DOHH2 (cell line): ENCODE measurements at regions not wholly inside any gene's neighbourhood (a gene's known extent, or its start where the extent isn't known, plus 50 kb on each side); places are given as distances from the start of the nearest gene placed in this dataset.
A peak's percentile ranks its signal among the peaks of the same experiment; 100 is the strongest.

Source experiments
- H3F3A ChIP-seq: fragments of 200-600 bp; sonication (generic), shearing (Covaris generic); 2 replicates; pipeline ENCODE4 v1.6.0; 2016; ENCODE audit warnings: antibody characterized with exemption, mild to moderate bottlenecking; ENCODE audit not compliant: control insufficient read depth, insufficient read depth
- H3K27ac ChIP-seq: fragments of 200-600 bp; sonication (generic); 2 replicates; pipeline ENCODE4 v1.5.1; 2014; ENCODE audit warnings: low read depth, mild to moderate bottlenecking, low read length, moderate library complexity
- H3K27me3 ChIP-seq: fragments of 200-600 bp; sonication (generic); 2 replicates; pipeline ENCODE4 v1.6.1; 2014; ENCODE audit warnings: mild to moderate bottlenecking, low read length, mixed read lengths; ENCODE audit not compliant: control insufficient read depth
- H3K36me3 ChIP-seq: fragments of 200-600 bp; sonication (generic); 2 replicates; pipeline ENCODE4 v1.6.1; 2014; ENCODE audit warnings: mild to moderate bottlenecking, low read length, moderate library complexity, mixed read lengths; ENCODE audit not compliant: control insufficient read depth
- H3K4me1 ChIP-seq: fragments of 200-600 bp; sonication (generic); 2 replicates; pipeline ENCODE4 v1.6.1; 2014; ENCODE audit warnings: mild to moderate bottlenecking, low read length, mixed read lengths; ENCODE audit not compliant: control insufficient read depth
- H3K4me2 ChIP-seq: fragments of 200-600 bp; sonication (generic); 2 replicates; pipeline ENCODE4 v1.6.0; 2014; ENCODE audit warnings: mild to moderate bottlenecking, low read length, moderate library complexity
- H3K4me3 ChIP-seq: fragments of 200-600 bp; sonication (generic); 2 replicates; pipeline ENCODE4 v1.5.1; 2014; ENCODE audit warnings: mild to moderate bottlenecking, low read length, mixed read lengths
- H3K79me2 ChIP-seq: fragments of 200-600 bp; sonication (generic); 2 replicates; pipeline ENCODE4 v1.6.1; 2014; ENCODE audit warnings: mild to moderate bottlenecking, low read length, mixed read lengths; ENCODE audit not compliant: control insufficient read depth
- H3K9me2 ChIP-seq: fragments of 200-600 bp; sonication (generic); replicated peaks from 2 replicates; pipeline ENCODE4 v1.6.1; 2014; ENCODE audit warnings: mild to moderate bottlenecking, low read length, mixed read lengths; ENCODE audit not compliant: control insufficient read depth
- H3K9me3 ChIP-seq: fragments of 200-600 bp; sonication (generic); 2 replicates; pipeline ENCODE4 v1.6.1; 2014; ENCODE audit warnings: antibody characterized with exemption, low read length, mixed read lengths; ENCODE audit not compliant: control insufficient read depth, insufficient read depth
- H4K20me1 ChIP-seq: fragments of 200-600 bp; sonication (generic); 2 replicates; pipeline ENCODE4 v1.6.0; 2014; ENCODE audit warnings: low read depth, mild to moderate bottlenecking, antibody characterized with exemption, low read length, moderate library complexity; ENCODE audit not compliant: control insufficient read depth, insufficient read depth
- EZH2phosphoT487 ChIP-seq: fragments of 200-600 bp; sonication (generic); IDR thresholded peaks from 2 replicates; pipeline ENCODE4 v1.6.1; 2017; ENCODE audit warnings: borderline replicate concordance, mild to moderate bottlenecking, antibody characterized with exemption, low read length, moderate library complexity, mixed read lengths
- TF ChIP-seq, protein P1 (sequence below): fragments of 200-600 bp; sonication (generic); IDR thresholded peaks from one replicate; pipeline ENCODE4 v1.5.1; 2014; ENCODE audit warnings: antibody characterized with exemption, mild to moderate bottlenecking, low read depth, low read length; ENCODE audit not compliant: poor library complexity, severe bottlenecking

GRCh38 chr20:19826179-19826914 is 68.3 kb downstream of the RIN2 start:
- Histone ChIP-seq H4K20me1 (no peaks in the 10 kb centered on the region), H3K9me2 (no peaks in the 10 kb centered on the region), H3K79me2 (no peaks in the 10 kb centered on the region), H3K4me3 (no peak overlapping the region), H3K4me2 (no peak overlapping the region), H3K9me3 (no peaks in the 10 kb centered on the region), H3F3A (peaks cover 7% of the 10 kb centered on the region; the same call in 1 of the 2 replicates), H3K36me3 (no peaks in the 10 kb centered on the region), H3K27ac (no peak overlapping the region), H3K4me1 (peaks cover 20% of the 10 kb centered on the region), H3K27me3 (peaks cover 10% of the 10 kb centered on the region)
- TF ChIP-seq, protein P1, sequence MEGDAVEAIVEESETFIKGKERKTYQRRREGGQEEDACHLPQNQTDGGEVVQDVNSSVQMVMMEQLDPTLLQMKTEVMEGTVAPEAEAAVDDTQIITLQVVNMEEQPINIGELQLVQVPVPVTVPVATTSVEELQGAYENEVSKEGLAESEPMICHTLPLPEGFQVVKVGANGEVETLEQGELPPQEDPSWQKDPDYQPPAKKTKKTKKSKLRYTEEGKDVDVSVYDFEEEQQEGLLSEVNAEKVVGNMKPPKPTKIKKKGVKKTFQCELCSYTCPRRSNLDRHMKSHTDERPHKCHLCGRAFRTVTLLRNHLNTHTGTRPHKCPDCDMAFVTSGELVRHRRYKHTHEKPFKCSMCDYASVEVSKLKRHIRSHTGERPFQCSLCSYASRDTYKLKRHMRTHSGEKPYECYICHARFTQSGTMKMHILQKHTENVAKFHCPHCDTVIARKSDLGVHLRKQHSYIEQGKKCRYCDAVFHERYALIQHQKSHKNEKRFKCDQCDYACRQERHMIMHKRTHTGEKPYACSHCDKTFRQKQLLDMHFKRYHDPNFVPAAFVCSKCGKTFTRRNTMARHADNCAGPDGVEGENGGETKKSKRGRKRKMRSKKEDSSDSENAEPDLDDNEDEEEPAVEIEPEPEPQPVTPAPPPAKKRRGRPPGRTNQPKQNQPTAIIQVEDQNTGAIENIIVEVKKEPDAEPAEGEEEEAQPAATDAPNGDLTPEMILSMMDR: no peak
- no peak for TF ChIP-seq EZH2phosphoT487

- Histone ChIP-seq H3F3A (peaks cover 7% of the 10 kb centered on the region; the same call in 1 of the 2 replicates), H3K27me3 (peaks cover 2% of the 10 kb centered on the region; the same call in 1 of the 2 replicates), H3K4me3 (0 out of 2 replicates have a peak overlapping the region, but pooled peaks have one; percentile 2), H3K4me2 (peak overlapping the region; percentile 44), H3K9me2 (no peaks in the 10 kb centered on the region), H3K4me1 (peaks cover 20% of the 10 kb centered on the region), H3K9me3 (no peaks in the 10 kb centered on the region), H3K79me2 (no peaks in the 10 kb centered on the region), H4K20me1 (no peaks in the 10 kb centered on the region), H3K27ac (no peak overlapping the region), H3K36me3 (no peaks in the 10 kb centered on the region)
- no peak for TF ChIP-seq EZH2phosphoT487
- TF ChIP-seq, protein P1: no peak
Measured at GRCh38 chr20:19827818-19828217, 69.8 kb downstream of the RIN2 start.

DNA sequence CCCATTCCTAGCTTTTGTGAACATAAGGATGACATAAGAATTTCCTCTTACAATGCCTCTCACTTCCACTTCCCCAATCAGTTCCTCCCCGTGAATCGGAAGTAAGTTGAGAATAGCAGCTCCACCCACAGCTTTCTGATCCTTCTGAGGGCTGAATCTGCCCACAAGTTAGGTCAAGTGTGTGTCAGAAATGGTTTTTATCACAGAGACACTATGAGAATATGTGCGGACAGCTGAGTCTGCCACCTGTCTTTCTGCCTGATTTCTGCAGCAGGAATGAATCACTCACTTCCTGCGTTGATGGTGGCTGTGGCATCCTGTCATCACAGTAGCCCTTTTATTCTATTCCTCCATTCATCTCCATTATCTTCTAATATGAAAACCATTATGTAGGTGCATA is 70.2 kb downstream of the RIN2 start:
- 0 out of 2 replicates have a peak overlapping the region, but pooled peaks have one; percentile 2 for H3K4me3 ChIP-seq

More for the DNA sequence above, 70.2 kb downstream of the RIN2 start:
- H4K20me1 ChIP-seq: no peaks in the 10 kb centered on the region
- H3K27ac ChIP-seq: no peak overlapping the region
- H3K36me3 ChIP-seq: no peaks in the 10 kb centered on the region
- no peaks in the 10 kb centered on the region for H3K9me2 ChIP-seq
- H3K4me2 ChIP-seq: peak overlapping the region; percentile 44
- H3K9me3 ChIP-seq: no peaks in the 10 kb centered on the region
- peaks cover 7% of the 10 kb centered on the region; the same call in 1 of the 2 replicates for H3F3A ChIP-seq
- peaks cover 2% of the 10 kb centered on the region; the same call in 1 of the 2 replicates for H3K27me3 ChIP-seq
- TF ChIP-seq, protein P1: no peak
- TF ChIP-seq EZH2phosphoT487: no peak
- H3K4me1 ChIP-seq: peaks cover 20% of the 10 kb centered on the region
- no peaks in the 10 kb centered on the region for H3K79me2 ChIP-seq
